Spleen (tissue), 7 donors: ENCODE measurements at regions not wholly inside any gene's neighbourhood (a gene's known extent, or its start where the extent isn't known, plus 50 kb on each side); places are given as distances from the start of the nearest gene placed in this dataset.

Experiments used
- POLR2A ChIP-seq, 3 donors: fragments of 450-650 bp; IDR thresholded peaks; one replicate each; pipeline ENCODE4 v1.5.1; 2017; ENCODE audit warnings: antibody characterized with exemption in 3 of 3, mild to moderate bottlenecking in 1 of 3
- TF ChIP-seq, protein P1 (sequence below), 11 experiments: fragments of 200-600 bp in 7 of 11; fragments of 450-650 bp in 4 of 11; sonication (generic) in 4 of 11; IDR thresholded peaks in 8 of 11; conservative IDR thresholded peaks in 3 of 11; 1 replicate in 7 of 11; 2 replicates in 4 of 11; pipeline versions ENCODE4 v1.4.0 to v1.8.0; 2016 to 2021; ENCODE audit warnings: antibody characterized with exemption in 11 of 11, inconsistent platforms in 4 of 11, mild to moderate bottlenecking in 1 of 11
- donor health status: DM: no; HTN: no; CAD: no; lungs with moderate emphysema.
- donor health status: DM: no; HTN: no; CAD: no.
- donor health status: DM: no; HTN: no; CAD: no.

- TF ChIP-seq, protein P1, sequence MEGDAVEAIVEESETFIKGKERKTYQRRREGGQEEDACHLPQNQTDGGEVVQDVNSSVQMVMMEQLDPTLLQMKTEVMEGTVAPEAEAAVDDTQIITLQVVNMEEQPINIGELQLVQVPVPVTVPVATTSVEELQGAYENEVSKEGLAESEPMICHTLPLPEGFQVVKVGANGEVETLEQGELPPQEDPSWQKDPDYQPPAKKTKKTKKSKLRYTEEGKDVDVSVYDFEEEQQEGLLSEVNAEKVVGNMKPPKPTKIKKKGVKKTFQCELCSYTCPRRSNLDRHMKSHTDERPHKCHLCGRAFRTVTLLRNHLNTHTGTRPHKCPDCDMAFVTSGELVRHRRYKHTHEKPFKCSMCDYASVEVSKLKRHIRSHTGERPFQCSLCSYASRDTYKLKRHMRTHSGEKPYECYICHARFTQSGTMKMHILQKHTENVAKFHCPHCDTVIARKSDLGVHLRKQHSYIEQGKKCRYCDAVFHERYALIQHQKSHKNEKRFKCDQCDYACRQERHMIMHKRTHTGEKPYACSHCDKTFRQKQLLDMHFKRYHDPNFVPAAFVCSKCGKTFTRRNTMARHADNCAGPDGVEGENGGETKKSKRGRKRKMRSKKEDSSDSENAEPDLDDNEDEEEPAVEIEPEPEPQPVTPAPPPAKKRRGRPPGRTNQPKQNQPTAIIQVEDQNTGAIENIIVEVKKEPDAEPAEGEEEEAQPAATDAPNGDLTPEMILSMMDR (IDR thresholded peaks at IDR 0.05 in 8 of 11, conservative IDR thresholded peaks at IDR 0.05 in 3 of 11): no peak
- TF ChIP-seq POLR2A (IDR thresholded peaks at IDR 0.05): no peak
These were observed 58.8 kb upstream of the CRIM1 start for GRCh38 chr2:36296798-36297197.
